Mucosa of descending colon (tissue), 3 donors: ENCODE measurements at regions not wholly inside any gene's neighbourhood (a gene's known extent, or its start where the extent isn't known, plus 50 kb on each side); places are given as distances from the start of the nearest gene placed in this dataset.

Experiments used
- ATAC-seq: fragments of 200-7000 bp; cut with Tn5 transposase; one replicate; pipeline ENCODE4 v1.9.1; 2020; ENCODE audit warnings: mild to moderate bottlenecking, moderate library complexity
- DNase-seq, 3 donors: peaks; one replicate each; pipeline ENCODE4 v3.0.0-alpha.2; 2020
- H3K36me3 ChIP-seq: fragments of 200-600 bp; one replicate; pipeline ENCODE4 v1.8.0; 2021; ENCODE audit warnings: low read depth, mild to moderate bottlenecking
- H3K4me1 ChIP-seq: fragments of 200-600 bp; one replicate; pipeline ENCODE4 v1.8.0; 2021; ENCODE audit warnings: low read depth, mild to moderate bottlenecking
- H3K4me3 ChIP-seq: fragments of 200-600 bp; one replicate; pipeline ENCODE4 v1.8.0; 2021; ENCODE audit warnings: mild to moderate bottlenecking
- H3K9me3 ChIP-seq: fragments of 200-600 bp; one replicate; pipeline ENCODE4 v1.8.0; 2021; ENCODE audit warnings: mild to moderate bottlenecking
- CTCF ChIP-seq: fragments of 200-600 bp; IDR thresholded peaks from one replicate; pipeline ENCODE4 v1.8.0; 2022; ENCODE audit warnings: antibody characterized with exemption, mild to moderate bottlenecking
- intact Hi-C, 2 donors: fragments of 100-400 bp; cut with DNase I in 1 of 2; cut with micrococcal nuclease in 1 of 2; formaldehyde crosslinking; loops; one replicate each; pipeline versions ENCODE4 v1.11.0 to v1.11.1; 2022; cut with DNase I, micrococcal nuclease
- donor health status: DM: no; HTN: no; CAD: no; lungs with moderate emphysema.
- donor health status: DM: no; HTN: no; CAD: no.
- donor health status: DM: no; HTN: yes; CAD: no.

GRCh38 chr6:74749211-74750147 lies 456.4 kb downstream of the COL12A1 start:
- no peak overlapping the region for H3K4me3 ChIP-seq
- ATAC-seq (no peak), DNase-seq (no peak)
- H3K9me3 ChIP-seq = no peaks in the 10 kb centered on the region
- no peaks in the 10 kb centered on the region for H3K36me3 ChIP-seq
- H3K4me1 ChIP-seq = no peaks in the 10 kb centered on the region
- no peak for TF ChIP-seq CTCF
- intact Hi-C loops = no loop called here

- H3K4me3 ChIP-seq = no peak overlapping the region
- no peaks in the 10 kb centered on the region for H3K36me3 ChIP-seq
- TF ChIP-seq CTCF = no peak
- intact Hi-C loops = no loop called here
- H3K9me3 ChIP-seq = no peaks in the 10 kb centered on the region
- ATAC-seq (no peak), DNase-seq (no peak)
- no peaks in the 10 kb centered on the region for H3K4me1 ChIP-seq
Observed at GRCh38 chr6:74745670-74746069, 460.2 kb downstream of the COL12A1 start.

- Histone ChIP-seq H3K4me3 (no peak overlapping the region), H3K4me1 (no peaks in the 10 kb centered on the region), H3K36me3 (no peaks in the 10 kb centered on the region), H3K9me3 (no peaks in the 10 kb centered on the region)
- no peak for TF ChIP-seq CTCF
- DNase-seq = no peak
- intact Hi-C loops = no loop called here
- ATAC-seq = no peak
Observed at GRCh38 chr6:74742793-74743508, 462.9 kb downstream of the COL12A1 start.

GRCh38 chr6:74741646-74742045 lies 464.2 kb downstream of the COL12A1 start:
- TF ChIP-seq CTCF = no peak
- Histone ChIP-seq H3K9me3 (no peaks in the 10 kb centered on the region), H3K36me3 (no peaks in the 10 kb centered on the region), H3K4me1 (no peaks in the 10 kb centered on the region), H3K4me3 (no peak overlapping the region)
- ATAC-seq = no peak
- DNase-seq = no peak
- intact Hi-C loops = no loop called here

GRCh38 chr6:74735304-74735703 lies 470.5 kb downstream of the COL12A1 start:
- TF ChIP-seq CTCF = no peak
- no peak for DNase-seq
- intact Hi-C loops = no loop called here

More at GRCh38 chr6:74735304-74735703, 470.5 kb downstream of the COL12A1 start:
- Histone ChIP-seq H3K4me3 (no peak overlapping the region), H3K9me3 (no peaks in the 10 kb centered on the region), H3K36me3 (no peaks in the 10 kb centered on the region), H3K4me1 (no peaks in the 10 kb centered on the region)
- no peak for ATAC-seq
